HEK293 (cell line): ENCODE measurements at regions not wholly inside any gene's neighbourhood (a gene's known extent, or its start where the extent isn't known, plus 50 kb on each side); places are given as distances from the start of the nearest gene placed in this dataset.

ENCODE experiments used
- CTCF ChIA-PET: fragments of 350-600 bp; formaldehyde crosslinking; extraction: SDS; loops from one replicate; lab custom pipeline; 2021; ENCODE audit warnings: antibody characterized with exemption; lab: Yijun Ruan, JAX
- POLR2A ChIA-PET: fragments of 300-600 bp; formaldehyde crosslinking; extraction: SDS; loops from one replicate; lab custom pipeline; 2020; ENCODE audit warnings: antibody characterized with exemption, inconsistent platforms; lab: Yijun Ruan, JAX
- H3K27ac ChIP-seq: fragments of 200-500 bp; sonication (Bioruptor generic); 2 replicates; pipeline ENCODE4 v1.5.1; 2014; ENCODE audit warnings: low read depth, low read length, control low read depth, inconsistent platforms; ENCODE audit errors: extremely low read depth
- H3K36me3 ChIP-seq, 2 experiments: fragments of 200-500 bp in 1 of 2; sonication (Bioruptor generic) in 1 of 2; 1 replicate in 1 of 2; 2 replicates in 1 of 2; pipeline ENCODE4 v1.5.1; 2014 to 2017; ENCODE audit warnings: inconsistent platforms in 2 of 2, low read length in 2 of 2; ENCODE audit not compliant: control insufficient read depth in 2 of 2, insufficient read depth in 1 of 2
- H3K4me1 ChIP-seq: fragments of 200-500 bp; sonication (Bioruptor generic); 2 replicates; pipeline ENCODE4 v1.5.1; 2014; ENCODE audit warnings: mild to moderate bottlenecking, low read length, inconsistent platforms; ENCODE audit not compliant: control insufficient read depth, insufficient read depth
- H3K4me3 ChIP-seq: 2 replicates; pipeline ENCODE4 v1.5.1; 2011; ENCODE audit warnings: low read depth, mild to moderate bottlenecking, control low read depth, low read length, moderate library complexity
- H3K9me3 ChIP-seq: fragments of 200-500 bp; sonication (Bioruptor generic); 2 replicates; pipeline ENCODE4 v1.5.1; 2014; ENCODE audit warnings: low read depth, low read length, inconsistent platforms; ENCODE audit not compliant: control insufficient read depth, insufficient read depth
- HOXA7 ChIP-seq: sonication (generic); formaldehyde crosslinking; IDR thresholded peaks from 2 replicates; pipeline ENCODE4 v1.8.1; 2022; ENCODE audit warnings: missing genetic modification reagents, borderline replicate concordance
- HOXD13 ChIP-seq: sonication (generic); formaldehyde crosslinking; IDR thresholded peaks from 2 replicates; pipeline ENCODE4 v1.8.0; 2022; ENCODE audit warnings: missing genetic modification reagents, borderline replicate concordance
- SP7 ChIP-seq: fragments of 450-650 bp; formaldehyde crosslinking; IDR thresholded peaks from 2 replicates; pipeline ENCODE4 v1.5.1; 2016; ENCODE audit warnings: missing biosample characterization, missing genetic modification characterization
- ZBTB21 ChIP-seq: fragments of 450-650 bp; formaldehyde crosslinking; IDR thresholded peaks from 2 replicates; pipeline ENCODE4 v1.5.1; 2017; ENCODE audit warnings: missing biosample characterization, missing genetic modification characterization
- ZNF585B ChIP-seq: fragments of 450-650 bp; formaldehyde crosslinking; IDR thresholded peaks from 2 replicates; pipeline ENCODE4 v1.5.1; 2016; ENCODE audit warnings: missing biosample characterization, missing genetic modification characterization
- ZNF610 ChIP-seq: fragments of 450-650 bp; formaldehyde crosslinking; IDR thresholded peaks from 2 replicates; pipeline ENCODE4 v1.5.1; 2016; ENCODE audit warnings: missing biosample characterization, missing genetic modification characterization, borderline replicate concordance
- ZNF677 ChIP-seq: fragments of 450-650 bp; IDR thresholded peaks from 2 replicates; pipeline ENCODE4 v1.5.0; 2018; ENCODE audit warnings: missing biosample characterization, mild to moderate bottlenecking, missing genetic modification characterization, moderate library complexity
- ZNF707 ChIP-seq: fragments of 450-650 bp; formaldehyde crosslinking; IDR thresholded peaks from 2 replicates; pipeline ENCODE4 v1.5.1; 2016; ENCODE audit warnings: missing biosample characterization, missing genetic modification characterization
- ZNF785 ChIP-seq: fragments of 450-650 bp; formaldehyde crosslinking; IDR thresholded peaks from 2 replicates; pipeline ENCODE4 v1.5.1; 2016; ENCODE audit warnings: missing biosample characterization, missing genetic modification characterization
- ZNF830 ChIP-seq: fragments of 450-650 bp; IDR thresholded peaks from 2 replicates; pipeline ENCODE4 v1.5.0; 2018; ENCODE audit warnings: missing biosample characterization, missing genetic modification characterization, low read depth, mild to moderate bottlenecking, moderate library complexity
- ZNF837 ChIP-seq: fragments of 450-650 bp; formaldehyde crosslinking; IDR thresholded peaks from 2 replicates; pipeline ENCODE4 v1.5.1; 2016; ENCODE audit warnings: missing biosample characterization, missing genetic modification characterization
- ZNF843 ChIP-seq: fragments of 450-650 bp; formaldehyde crosslinking; IDR thresholded peaks from 2 replicates; pipeline ENCODE4 v1.5.1; 2016; ENCODE audit warnings: missing biosample characterization, missing genetic modification characterization
- ZSCAN23 ChIP-seq: fragments of 450-650 bp; formaldehyde crosslinking; IDR thresholded peaks from 2 replicates; pipeline ENCODE4 v1.5.1; 2016; ENCODE audit warnings: missing biosample characterization, missing genetic modification characterization
- ZSCAN30 ChIP-seq: fragments of 450-650 bp; IDR thresholded peaks from 2 replicates; pipeline ENCODE4 v1.5.1; 2018; ENCODE audit warnings: missing biosample characterization, mild to moderate bottlenecking, missing genetic modification characterization, moderate library complexity
- TF ChIP-seq, protein P1 (sequence below): fragments of 450-650 bp; formaldehyde crosslinking; IDR thresholded peaks from 2 replicates; pipeline ENCODE4 v1.5.1; 2016; ENCODE audit warnings: missing biosample characterization, missing genetic modification characterization
- TF ChIP-seq, protein P2 (sequence below): fragments of 450-650 bp; formaldehyde crosslinking; IDR thresholded peaks from 2 replicates; pipeline ENCODE4 v1.5.1; 2016; ENCODE audit warnings: missing biosample characterization, missing genetic modification characterization
- TF ChIP-seq, protein P3 (sequence below): sonication (generic); formaldehyde crosslinking; IDR thresholded peaks from 2 replicates; pipeline ENCODE4 v1.8.1; 2022; ENCODE audit warnings: mild to moderate bottlenecking, moderate library complexity, missing genetic modification reagents
- TF ChIP-seq, protein P4 (sequence below): fragments of 450-650 bp; formaldehyde crosslinking; IDR thresholded peaks from 2 replicates; pipeline ENCODE4 v1.5.1; 2016; ENCODE audit warnings: missing biosample characterization, missing genetic modification characterization

DNA sequence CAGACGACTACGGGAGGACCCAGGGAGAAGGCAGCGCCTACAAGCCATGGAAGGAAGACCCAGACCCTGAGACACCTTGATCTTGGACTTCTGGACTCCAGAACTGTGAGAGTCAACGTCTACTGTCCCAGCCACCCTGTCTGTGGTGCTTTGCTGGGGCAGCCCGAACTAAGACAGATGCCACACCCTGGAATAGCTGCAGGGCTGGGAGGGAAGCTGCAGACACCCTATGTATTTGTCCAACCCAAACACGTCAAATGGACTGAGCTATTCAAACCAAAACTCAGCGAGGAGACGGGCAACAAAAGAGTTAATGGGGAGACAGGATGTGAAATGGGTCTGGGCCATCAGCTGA, 169.3 kb downstream of the CTTN start:
- H3K4me3 ChIP-seq = no peak overlapping the region
- CTCF ChIA-PET = no interaction called here
- H3K36me3 ChIP-seq = no peaks in the 10 kb centered on the region
- TF ChIP-seq ZSCAN23 (tag by site-specific recombination) = no peak
- TF ChIP-seq, protein P1, sequence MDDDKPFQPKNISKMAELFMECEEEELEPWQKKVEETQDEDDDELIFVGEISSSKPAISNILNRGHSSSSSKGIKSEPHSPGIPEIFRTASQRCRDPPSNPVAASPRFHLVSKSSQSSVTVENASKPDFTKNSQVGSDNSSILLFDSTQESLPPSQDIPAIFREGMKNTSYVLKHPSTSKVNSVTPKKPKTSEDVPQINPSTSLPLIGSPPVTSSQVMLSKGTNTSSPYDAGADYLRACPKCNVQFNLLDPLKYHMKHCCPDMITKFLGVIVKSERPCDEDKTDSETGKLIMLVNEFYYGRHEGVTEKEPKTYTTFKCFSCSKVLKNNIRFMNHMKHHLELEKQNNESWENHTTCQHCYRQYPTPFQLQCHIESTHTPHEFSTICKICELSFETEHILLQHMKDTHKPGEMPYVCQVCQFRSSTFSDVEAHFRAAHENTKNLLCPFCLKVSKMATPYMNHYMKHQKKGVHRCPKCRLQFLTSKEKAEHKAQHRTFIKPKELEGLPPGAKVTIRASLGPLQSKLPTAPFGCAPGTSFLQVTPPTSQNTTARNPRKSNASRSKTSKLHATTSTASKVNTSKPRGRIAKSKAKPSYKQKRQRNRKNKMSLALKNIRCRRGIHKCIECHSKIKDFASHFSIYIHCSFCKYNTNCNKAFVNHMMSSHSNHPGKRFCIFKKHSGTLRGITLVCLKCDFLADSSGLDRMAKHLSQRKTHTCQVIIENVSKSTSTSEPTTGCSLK (tag by site-specific recombination) = no peak
- TF ChIP-seq ZNF785 (tag by site-specific recombination) = no peak
- TF ChIP-seq, protein P2, sequence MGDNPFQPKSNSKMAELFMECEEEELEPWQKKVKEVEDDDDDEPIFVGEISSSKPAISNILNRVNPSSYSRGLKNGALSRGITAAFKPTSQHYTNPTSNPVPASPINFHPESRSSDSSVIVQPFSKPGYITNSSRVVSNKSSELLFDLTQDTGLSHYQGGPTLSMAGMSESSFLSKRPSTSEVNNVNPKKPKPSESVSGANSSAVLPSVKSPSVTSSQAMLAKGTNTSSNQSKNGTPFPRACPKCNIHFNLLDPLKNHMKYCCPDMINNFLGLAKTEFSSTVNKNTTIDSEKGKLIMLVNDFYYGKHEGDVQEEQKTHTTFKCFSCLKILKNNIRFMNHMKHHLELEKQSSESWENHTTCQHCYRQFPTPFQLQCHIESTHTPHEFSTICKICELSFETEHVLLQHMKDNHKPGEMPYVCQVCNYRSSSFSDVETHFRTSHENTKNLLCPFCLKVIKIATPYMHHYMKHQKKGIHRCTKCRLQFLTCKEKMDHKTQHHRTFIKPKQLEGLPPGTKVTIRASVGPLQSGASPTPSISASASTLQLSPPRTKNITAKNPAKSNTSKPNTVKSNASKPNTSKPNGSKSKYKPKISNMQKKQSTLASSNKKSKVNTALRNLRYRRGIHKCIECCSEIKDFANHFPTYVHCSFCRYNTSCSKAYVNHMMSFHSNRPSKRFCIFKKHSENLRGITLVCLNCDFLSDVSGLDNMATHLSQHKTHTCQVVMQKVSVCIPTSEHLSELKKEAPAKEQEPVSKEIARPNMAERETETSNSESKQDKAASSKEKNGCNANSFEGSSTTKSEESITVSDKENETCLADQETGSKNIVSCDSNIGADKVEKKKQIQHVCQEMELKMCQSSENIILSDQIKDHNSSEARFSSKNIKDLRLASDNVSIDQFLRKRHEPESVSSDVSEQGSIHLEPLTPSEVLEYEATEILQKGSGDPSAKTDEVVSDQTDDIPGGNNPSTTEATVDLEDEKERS = no peak
- no peak for TF ChIP-seq ZSCAN30
- TF ChIP-seq ZNF677 (tag by site-specific recombination) = no peak
- TF ChIP-seq ZNF837 (tag by site-specific recombination) = no peak
- TF ChIP-seq ZNF610 (tag by site-specific recombination) = no peak
- no peak for TF ChIP-seq HOXA7
- TF ChIP-seq HOXD13 (CRISPR knock-in tag) = no peak
- TF ChIP-seq, protein P3, sequence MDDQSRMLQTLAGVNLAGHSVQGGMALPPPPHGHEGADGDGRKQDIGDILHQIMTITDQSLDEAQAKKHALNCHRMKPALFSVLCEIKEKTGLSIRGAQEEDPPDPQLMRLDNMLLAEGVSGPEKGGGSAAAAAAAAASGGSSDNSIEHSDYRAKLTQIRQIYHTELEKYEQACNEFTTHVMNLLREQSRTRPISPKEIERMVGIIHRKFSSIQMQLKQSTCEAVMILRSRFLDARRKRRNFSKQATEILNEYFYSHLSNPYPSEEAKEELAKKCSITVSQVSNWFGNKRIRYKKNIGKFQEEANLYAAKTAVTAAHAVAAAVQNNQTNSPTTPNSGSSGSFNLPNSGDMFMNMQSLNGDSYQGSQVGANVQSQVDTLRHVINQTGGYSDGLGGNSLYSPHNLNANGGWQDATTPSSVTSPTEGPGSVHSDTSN (CRISPR knock-in tag) = no peak
- TF ChIP-seq, protein P4, sequence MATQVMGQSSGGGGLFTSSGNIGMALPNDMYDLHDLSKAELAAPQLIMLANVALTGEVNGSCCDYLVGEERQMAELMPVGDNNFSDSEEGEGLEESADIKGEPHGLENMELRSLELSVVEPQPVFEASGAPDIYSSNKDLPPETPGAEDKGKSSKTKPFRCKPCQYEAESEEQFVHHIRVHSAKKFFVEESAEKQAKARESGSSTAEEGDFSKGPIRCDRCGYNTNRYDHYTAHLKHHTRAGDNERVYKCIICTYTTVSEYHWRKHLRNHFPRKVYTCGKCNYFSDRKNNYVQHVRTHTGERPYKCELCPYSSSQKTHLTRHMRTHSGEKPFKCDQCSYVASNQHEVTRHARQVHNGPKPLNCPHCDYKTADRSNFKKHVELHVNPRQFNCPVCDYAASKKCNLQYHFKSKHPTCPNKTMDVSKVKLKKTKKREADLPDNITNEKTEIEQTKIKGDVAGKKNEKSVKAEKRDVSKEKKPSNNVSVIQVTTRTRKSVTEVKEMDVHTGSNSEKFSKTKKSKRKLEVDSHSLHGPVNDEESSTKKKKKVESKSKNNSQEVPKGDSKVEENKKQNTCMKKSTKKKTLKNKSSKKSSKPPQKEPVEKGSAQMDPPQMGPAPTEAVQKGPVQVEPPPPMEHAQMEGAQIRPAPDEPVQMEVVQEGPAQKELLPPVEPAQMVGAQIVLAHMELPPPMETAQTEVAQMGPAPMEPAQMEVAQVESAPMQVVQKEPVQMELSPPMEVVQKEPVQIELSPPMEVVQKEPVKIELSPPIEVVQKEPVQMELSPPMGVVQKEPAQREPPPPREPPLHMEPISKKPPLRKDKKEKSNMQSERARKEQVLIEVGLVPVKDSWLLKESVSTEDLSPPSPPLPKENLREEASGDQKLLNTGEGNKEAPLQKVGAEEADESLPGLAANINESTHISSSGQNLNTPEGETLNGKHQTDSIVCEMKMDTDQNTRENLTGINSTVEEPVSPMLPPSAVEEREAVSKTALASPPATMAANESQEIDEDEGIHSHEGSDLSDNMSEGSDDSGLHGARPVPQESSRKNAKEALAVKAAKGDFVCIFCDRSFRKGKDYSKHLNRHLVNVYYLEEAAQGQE = no peak
- TF ChIP-seq ZNF707 (tag by site-specific recombination) = no peak
- no peak for TF ChIP-seq ZNF830 (tag by site-specific recombination)
- TF ChIP-seq ZBTB21 (tag by site-specific recombination) = no peak
- no peak for TF ChIP-seq ZNF585B (tag by site-specific recombination)
- no peak for TF ChIP-seq ZNF843 (tag by site-specific recombination)
- no peak for TF ChIP-seq SP7 (tag by site-specific recombination)
- H3K4me1 ChIP-seq = no peaks in the 10 kb centered on the region
- POLR2A ChIA-PET = interaction anchor here (0.5 to 0.7 kb wide), 2 partner anchors 323 to 748 kb away, joined by 3 to 4 read pairs; no protein-coding TSS in a partner anchor
- H3K27ac ChIP-seq = no peak overlapping the region
- H3K9me3 ChIP-seq = no peaks in the 10 kb centered on the region
